Tibial artery (tissue), 4 donors: ENCODE measurements at regions not wholly inside any gene's neighbourhood (a gene's known extent, or its start where the extent isn't known, plus 50 kb on each side); places are given as distances from the start of the nearest gene placed in this dataset.

ENCODE experiments used
- DNase-seq, 2 donors: peaks; one replicate each; pipeline ENCODE4 v3.0.0-alpha.2; 2019
- H3K27ac ChIP-seq, 2 donors: fragments of 200-600 bp; sonication (generic) in 1 of 2; 1 replicate in 1 of 2; 2 replicates in 1 of 2; pipeline ENCODE4 v1.5.1; 2018 to 2019; ENCODE audit warnings: mild to moderate bottlenecking in 1 of 2
- H3K27me3 ChIP-seq, 2 donors: fragments of 200-600 bp; sonication (generic) in 1 of 2; one replicate each; pipeline versions ENCODE4 v1.5.1 to v1.6.0; 2016 to 2019
- H3K36me3 ChIP-seq, 3 donors: fragments of 200-600 bp; sonication (generic) in 2 of 3; one replicate each; pipeline ENCODE4 v1.5.1; 2016 to 2019; ENCODE audit warnings: mild to moderate bottlenecking in 2 of 3
- H3K4me1 ChIP-seq, 4 donors: fragments of 200-600 bp; sonication (generic) in 2 of 4; 1 replicate in 3 of 4; 2 replicates in 1 of 4; pipeline ENCODE4 v1.5.1; 2016 to 2019
- H3K4me3 ChIP-seq, 2 donors: fragments of 200-600 bp; sonication (generic) in 1 of 2; 1 replicate in 1 of 2; 2 replicates in 1 of 2; pipeline ENCODE4 v1.5.1; 2018 to 2019; ENCODE audit warnings: mild to moderate bottlenecking in 2 of 2
- H3K9me3 ChIP-seq, 3 donors: fragments of 200-600 bp; sonication (generic) in 1 of 3; one replicate each; pipeline ENCODE4 v1.5.1; 2016 to 2019
- intact Hi-C: fragments of 100-400 bp; cut with DNase I; formaldehyde crosslinking; loops from one replicate; pipeline ENCODE4 v1.15.0; 2023; ENCODE audit warnings: low total_unique reads
- TF ChIP-seq, protein P1 (sequence below), 2 experiments: fragments of 200-600 bp in 1 of 2; fragments of 450-650 bp in 1 of 2; IDR thresholded peaks; one replicate each; pipeline ENCODE4 v1.5.1; 2017 to 2019; ENCODE audit warnings: antibody characterized with exemption in 2 of 2, mild to moderate bottlenecking in 1 of 2, moderate library complexity in 1 of 2

DNA sequence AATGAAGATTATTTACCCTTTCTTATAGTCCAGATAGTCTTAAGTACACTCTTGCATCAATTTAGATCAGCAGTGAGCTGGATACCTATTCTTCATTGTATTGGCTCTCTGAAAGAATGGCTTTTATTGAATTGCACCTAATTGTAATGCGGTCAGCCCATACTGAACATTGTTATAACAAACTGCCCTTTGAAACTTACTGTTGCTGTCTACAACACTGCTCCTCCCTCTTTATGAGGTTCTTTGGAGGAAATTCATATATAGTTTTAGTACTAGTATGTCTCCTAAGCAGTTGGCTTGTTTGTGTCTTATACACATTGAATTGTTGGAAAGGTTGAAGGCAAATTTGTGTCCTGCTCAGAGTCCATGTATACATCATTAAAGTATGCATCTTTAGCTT, 66.5 kb upstream of the UGP2 start:
- no peaks in the 10 kb centered on the region for H3K9me3 ChIP-seq
- peaks cover 0 to 13% (median 0%) of the 10 kb centered on the region in 4 donors for H3K4me1 ChIP-seq
- intact Hi-C loops, result no loop called here
- no peaks in the 10 kb centered on the region for H3K36me3 ChIP-seq
- TF ChIP-seq, protein P1, sequence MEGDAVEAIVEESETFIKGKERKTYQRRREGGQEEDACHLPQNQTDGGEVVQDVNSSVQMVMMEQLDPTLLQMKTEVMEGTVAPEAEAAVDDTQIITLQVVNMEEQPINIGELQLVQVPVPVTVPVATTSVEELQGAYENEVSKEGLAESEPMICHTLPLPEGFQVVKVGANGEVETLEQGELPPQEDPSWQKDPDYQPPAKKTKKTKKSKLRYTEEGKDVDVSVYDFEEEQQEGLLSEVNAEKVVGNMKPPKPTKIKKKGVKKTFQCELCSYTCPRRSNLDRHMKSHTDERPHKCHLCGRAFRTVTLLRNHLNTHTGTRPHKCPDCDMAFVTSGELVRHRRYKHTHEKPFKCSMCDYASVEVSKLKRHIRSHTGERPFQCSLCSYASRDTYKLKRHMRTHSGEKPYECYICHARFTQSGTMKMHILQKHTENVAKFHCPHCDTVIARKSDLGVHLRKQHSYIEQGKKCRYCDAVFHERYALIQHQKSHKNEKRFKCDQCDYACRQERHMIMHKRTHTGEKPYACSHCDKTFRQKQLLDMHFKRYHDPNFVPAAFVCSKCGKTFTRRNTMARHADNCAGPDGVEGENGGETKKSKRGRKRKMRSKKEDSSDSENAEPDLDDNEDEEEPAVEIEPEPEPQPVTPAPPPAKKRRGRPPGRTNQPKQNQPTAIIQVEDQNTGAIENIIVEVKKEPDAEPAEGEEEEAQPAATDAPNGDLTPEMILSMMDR (IDR thresholded peaks at IDR 0.05), result no peak
- H3K4me3 ChIP-seq, result no peak overlapping the region
- H3K27me3 ChIP-seq, result no peaks in the 10 kb centered on the region
- no peak overlapping the region for H3K27ac ChIP-seq
- no peak for DNase-seq

DNA sequence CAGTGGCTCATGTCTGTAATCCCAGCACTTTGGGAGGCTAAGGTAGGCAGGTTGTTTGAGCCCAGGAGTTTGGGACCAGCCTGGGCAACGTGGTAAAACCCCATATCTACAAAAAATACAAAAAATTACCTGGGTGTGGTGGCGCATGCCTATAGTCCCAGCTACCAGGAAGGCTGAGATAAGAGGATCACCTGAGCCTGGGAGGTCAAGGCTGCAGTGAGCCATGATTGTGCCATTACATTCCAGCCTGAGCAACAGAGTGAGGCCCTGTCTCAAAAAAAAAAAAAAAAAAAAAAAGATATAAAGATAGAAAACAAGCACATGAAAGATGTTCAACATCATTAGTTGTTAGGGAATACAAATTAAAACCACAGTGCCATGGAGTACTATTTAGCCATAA, 65.3 kb upstream of the UGP2 start:
- TF ChIP-seq, protein P1 (IDR thresholded peaks at IDR 0.05), result no peak
- Histone ChIP-seq H3K4me3 (no peak overlapping the region), H3K4me1 (peaks cover 0 to 25% (median 2%) of the 10 kb centered on the region in 4 donors), H3K27me3 (no peaks in the 10 kb centered on the region), H3K36me3 (no peaks in the 10 kb centered on the region), H3K9me3 (no peaks in the 10 kb centered on the region), H3K27ac (no peak overlapping the region)
- intact Hi-C loops, result no loop called here
- no peak for DNase-seq

DNA sequence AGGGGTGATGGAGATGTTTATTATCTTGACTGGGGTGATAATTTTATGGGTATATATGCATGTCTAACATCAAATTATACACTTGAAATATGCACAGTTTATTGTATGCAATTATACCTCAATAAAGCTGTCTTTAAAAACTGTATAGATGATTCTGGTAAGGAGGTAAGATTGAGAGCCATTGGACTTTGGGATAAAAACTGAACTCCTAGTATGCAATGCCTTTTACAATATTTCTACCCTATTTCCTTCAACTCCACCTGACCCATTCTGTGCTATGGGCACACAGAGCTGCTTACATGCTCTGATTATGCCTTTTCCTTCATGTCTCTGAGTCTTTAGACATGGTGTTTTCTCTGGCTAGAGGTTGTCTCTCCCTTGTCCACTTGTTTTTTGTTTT, 63.9 kb upstream of the UGP2 start:
- Histone ChIP-seq H3K4me3 (no peak overlapping the region), H3K27ac (no peak overlapping the region)
- intact Hi-C loops, result no loop called here

DNA sequence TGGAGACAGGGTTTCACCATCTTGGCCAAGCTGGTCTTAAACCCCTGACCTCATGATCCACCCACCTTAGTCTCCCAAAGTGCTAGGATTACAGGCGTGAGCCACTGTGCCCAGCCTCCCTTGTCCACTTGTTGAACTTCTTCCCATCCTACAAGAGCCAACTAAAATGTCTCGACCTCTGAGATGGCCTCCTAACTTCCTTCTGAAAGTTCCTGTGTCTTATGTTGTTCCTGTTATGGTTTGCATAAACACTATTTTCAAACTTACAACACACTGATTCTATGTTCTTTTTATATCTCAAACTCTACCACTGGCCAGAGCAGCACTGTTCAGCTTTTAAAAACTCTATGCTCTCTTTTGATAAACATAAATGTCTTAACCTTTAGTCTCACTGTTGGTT, 63.3 kb upstream of the UGP2 start:
- Histone ChIP-seq H3K4me3 (no peak overlapping the region), H3K27ac (no peak overlapping the region), H3K4me1 (peaks cover 0 to 31% (median 4%) of the 10 kb centered on the region in 4 donors), H3K36me3 (no peaks in the 10 kb centered on the region), H3K27me3 (no peaks in the 10 kb centered on the region), H3K9me3 (no peaks in the 10 kb centered on the region)
- DNase-seq, result no peak
- intact Hi-C loops, result no loop called here
- TF ChIP-seq, protein P1 (IDR thresholded peaks at IDR 0.05), result no peak

More for the DNA sequence above, 63.9 kb upstream of the UGP2 start:
- H3K9me3 ChIP-seq, result no peaks in the 10 kb centered on the region
- TF ChIP-seq, protein P1 (IDR thresholded peaks at IDR 0.05), result no peak
- no peaks in the 10 kb centered on the region for H3K27me3 ChIP-seq
- no peak for DNase-seq
- H3K4me1 ChIP-seq, result peaks cover 0 to 31% (median 4%) of the 10 kb centered on the region in 4 donors
- no peaks in the 10 kb centered on the region for H3K36me3 ChIP-seq

DNA sequence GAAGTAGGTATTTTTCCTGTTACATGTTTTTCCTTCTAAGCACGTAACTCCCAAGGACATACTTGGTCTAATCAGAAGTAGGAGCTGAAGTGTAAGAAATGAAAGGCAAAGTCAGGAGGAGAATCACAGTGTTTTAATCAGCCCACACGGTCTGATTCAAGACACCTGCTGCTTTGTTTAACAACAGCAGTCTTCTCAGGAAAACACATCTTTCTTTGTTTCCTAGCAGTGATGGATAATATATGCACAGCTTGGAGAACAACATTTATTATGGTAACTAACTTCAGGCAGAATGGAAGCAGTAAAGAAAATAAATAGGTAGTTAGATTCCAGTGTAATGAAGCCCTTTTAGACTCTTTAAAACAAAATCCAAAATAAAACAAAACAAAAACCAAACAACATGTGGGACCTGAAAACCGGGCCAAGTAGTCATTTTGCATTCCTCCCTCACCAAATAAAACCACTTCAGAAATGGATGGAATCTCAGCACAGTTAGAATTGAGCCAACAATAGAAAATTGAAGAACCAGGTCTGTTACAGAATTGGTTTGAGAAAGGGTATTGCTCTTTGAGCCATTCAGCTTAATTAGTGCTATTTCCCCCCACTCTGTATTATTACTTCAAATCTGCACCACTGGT, 61.1 kb upstream of the UGP2 start:
- Histone ChIP-seq H3K36me3 (no peaks in the 10 kb centered on the region), H3K4me1 (peaks cover 0 to 31% (median 4%) of the 10 kb centered on the region in 4 donors), H3K27me3 (no peaks in the 10 kb centered on the region), H3K27ac (peak overlapping the region in 1 of 2 donors; percentile 13), H3K4me3 (no peak overlapping the region), H3K9me3 (no peaks in the 10 kb centered on the region)
- intact Hi-C loops, result no loop called here
- TF ChIP-seq, protein P1 (IDR thresholded peaks at IDR 0.05), result no peak
- DNase-seq, result no peak
